Spleen (tissue), 7 donors: ENCODE measurements at regions not wholly inside any gene's neighbourhood (a gene's known extent, or its start where the extent isn't known, plus 50 kb on each side); places are given as distances from the start of the nearest gene placed in this dataset.

Experiments
- CTCF ChIP-seq, 11 experiments: fragments of 200-600 bp in 7 of 11; fragments of 450-650 bp in 4 of 11; sonication (generic) in 4 of 11; IDR thresholded peaks in 8 of 11; conservative IDR thresholded peaks in 3 of 11; 1 replicate in 7 of 11; 2 replicates in 4 of 11; pipeline versions ENCODE4 v1.4.0 to v1.8.0; 2016 to 2021; ENCODE audit warnings: antibody characterized with exemption in 11 of 11, inconsistent platforms in 4 of 11, mild to moderate bottlenecking in 1 of 11
- POLR2AphosphoS5 ChIP-seq, 3 donors: sonication (generic); formaldehyde crosslinking; IDR thresholded peaks; one replicate each; pipeline ENCODE4 v1.5.1; 2017; ENCODE audit warnings: antibody characterized with exemption in 3 of 3
- donor health status: DM: no; HTN: no; CAD: no; lungs with moderate emphysema.
- donor health status: DM: no; HTN: no; CAD: no.
- donor health status: DM: no; HTN: no; CAD: no.

GRCh38 chr2:146193619-146194018 lies 1651.2 kb upstream of the ACVR2A start:
- TF ChIP-seq CTCF (IDR thresholded peaks at IDR 0.05 in 8 of 11, conservative IDR thresholded peaks at IDR 0.05 in 3 of 11) (no peak), POLR2AphosphoS5 (IDR thresholded peaks at IDR 0.05) (no peak)
